ENCODE measurements at regions not wholly inside any gene's neighbourhood (a gene's known extent, or its start where the extent isn't known, plus 50 kb on each side); places are given as distances from the start of the nearest gene placed in this dataset.
"Not testable (repeated sequence)": the region's sequence is repeated elsewhere in the genome, so short reads cannot be mapped to it uniquely, and the experiment has no call there.

- TF ChIP-seq CTCF (IDR thresholded peaks at IDR 0.05; ENCODE audit: control extremely low read depth, extremely low read depth, low read depth, missing control alignments): no peak
- ChIA-PET POLR2A (no interaction called here), CTCF (no interaction called here)
- no peak for DNase-seq (ENCODE audit: extremely low spot score)
These were observed 359.5 kb downstream of the VRK1 start for GRCh38 chr14:97156705-97157104.

- DNase-seq (ENCODE audit: extremely low spot score): no peak
- CTCF ChIA-PET: no interaction called here
- POLR2A ChIA-PET: no interaction called here
- no peak for TF ChIP-seq CTCF (IDR thresholded peaks at IDR 0.05; ENCODE audit: control extremely low read depth, extremely low read depth, low read depth, missing control alignments)
These were observed 360.9 kb downstream of the VRK1 start for GRCh38 chr14:97158102-97158501.

GRCh38 chr14:97159124-97159523, 361.9 kb downstream of the VRK1 start:
- CTCF ChIA-PET: no interaction called here
- POLR2A ChIA-PET: no interaction called here
- no peak for DNase-seq (ENCODE audit: extremely low spot score)
- TF ChIP-seq CTCF (IDR thresholded peaks at IDR 0.05; ENCODE audit: control extremely low read depth, extremely low read depth, low read depth, missing control alignments): no peak

GRCh38 chr14:97162621-97163020, 365.4 kb downstream of the VRK1 start:
- POLR2A ChIA-PET: no interaction called here
- CTCF ChIA-PET: no interaction called here
- no peak for TF ChIP-seq CTCF (IDR thresholded peaks at IDR 0.05; ENCODE audit: control extremely low read depth, extremely low read depth, low read depth, missing control alignments)
- no peak for DNase-seq (ENCODE audit: extremely low spot score)

- CTCF ChIA-PET: no interaction called here
- POLR2A ChIA-PET: no interaction called here
- DNase-seq (ENCODE audit: extremely low spot score): no peak
These were observed 366.8 kb downstream of the VRK1 start for GRCh38 chr14:97164021-97164420.

GRCh38 chr14:97166497-97166896, 369.3 kb downstream of the VRK1 start:
- no peak for DNase-seq (ENCODE audit: extremely low spot score)
- POLR2A ChIA-PET: no interaction called here
- TF ChIP-seq CTCF (IDR thresholded peaks at IDR 0.05; ENCODE audit: control extremely low read depth, extremely low read depth, low read depth, missing control alignments): no peak
- CTCF ChIA-PET: interaction anchor here (0.6 kb wide), 1 partner anchor 16 kb away, joined by 3 read pairs; no protein-coding TSS in a partner anchor

More at GRCh38 chr14:97164021-97164420, 366.8 kb downstream of the VRK1 start:
- TF ChIP-seq CTCF (IDR thresholded peaks at IDR 0.05; ENCODE audit: control extremely low read depth, extremely low read depth, low read depth, missing control alignments): no peak

GRCh38 chr14:97167577-97167976, 370.4 kb downstream of the VRK1 start:
- CTCF ChIA-PET; DNase-seq (ENCODE audit: extremely low spot score): not testable (repeated sequence)

More at GRCh38 chr14:97167577-97167976, 370.4 kb downstream of the VRK1 start:
- POLR2A ChIA-PET: not testable (repeated sequence)
